Mesendoderm (in vitro differentiated cells): ENCODE measurements at regions not wholly inside any gene's neighbourhood (a gene's known extent, or its start where the extent isn't known, plus 50 kb on each side); places are given as distances from the start of the nearest gene placed in this dataset.

Experiments used
- DNase-seq: peaks from one replicate; pipeline ENCODE4 v3.0.0; 2013
- H2AK5ac ChIP-seq: 2 replicates; pipeline ENCODE4 v1.6.1; 2013; ENCODE audit warnings: low read length, inconsistent platforms
- H2BK120ac ChIP-seq: 2 replicates; pipeline ENCODE4 v1.6.1; 2013; ENCODE audit warnings: low read depth, mild to moderate bottlenecking, low read length, moderate library complexity, mixed read lengths
- H2BK15ac ChIP-seq: replicated peaks from 2 replicates; pipeline ENCODE4 v1.6.1; 2013; ENCODE audit warnings: low read depth, mild to moderate bottlenecking, moderate library complexity
- H2BK5ac ChIP-seq: 2 replicates; pipeline ENCODE4 v1.6.1; 2013; ENCODE audit warnings: low read length, inconsistent platforms
- H3K18ac ChIP-seq: 2 replicates; pipeline ENCODE4 v1.6.1; 2013; ENCODE audit warnings: mild to moderate bottlenecking, low read length, mixed read lengths
- H3K23ac ChIP-seq: one replicate; pipeline ENCODE4 v1.6.1; 2013; ENCODE audit warnings: low read length
- H3K27ac ChIP-seq: 2 replicates; pipeline ENCODE4 v1.5.1; 2013; ENCODE audit warnings: low read depth, mild to moderate bottlenecking, inconsistent platforms, low read length, moderate library complexity
- H3K27me3 ChIP-seq: 2 replicates; pipeline ENCODE4 v1.6.1; 2013; ENCODE audit warnings: low read length, control low read depth, mild to moderate bottlenecking, inconsistent platforms; ENCODE audit not compliant: insufficient read depth, poor library complexity
- H3K36me3 ChIP-seq: 2 replicates; pipeline ENCODE4 v1.6.1; 2013; ENCODE audit warnings: low read length, inconsistent platforms; ENCODE audit not compliant: control insufficient read depth, insufficient read depth
- H3K4ac ChIP-seq: one replicate; pipeline ENCODE4 v1.6.1; 2013; ENCODE audit warnings: low read depth, mild to moderate bottlenecking, low read length, moderate library complexity
- H3K4me1 ChIP-seq: 2 replicates; pipeline ENCODE4 v1.6.1; 2013; ENCODE audit warnings: low read depth, low read length, inconsistent platforms; ENCODE audit not compliant: control insufficient read depth
- H3K4me2 ChIP-seq: 2 replicates; pipeline ENCODE4 v1.6.1; 2013; ENCODE audit warnings: low read length
- H3K4me3 ChIP-seq: 2 replicates; pipeline ENCODE4 v1.5.1; 2013; ENCODE audit warnings: mild to moderate bottlenecking, low read length
- H3K56ac ChIP-seq: one replicate; pipeline ENCODE4 v1.6.1; 2013; ENCODE audit warnings: low read length
- H3K79me1 ChIP-seq: 2 replicates; pipeline ENCODE4 v1.6.1; 2013; ENCODE audit warnings: low read length, inconsistent platforms
- H3K79me2 ChIP-seq: 2 replicates; pipeline ENCODE4 v1.6.1; 2013; ENCODE audit warnings: mild to moderate bottlenecking, low read length; ENCODE audit not compliant: control insufficient read depth, insufficient read depth
- H3K9ac ChIP-seq: 2 replicates; pipeline ENCODE4 v1.6.1; 2013; ENCODE audit warnings: low read length, inconsistent platforms
- H4K5ac ChIP-seq: one replicate; pipeline ENCODE4 v1.6.1; 2013; ENCODE audit warnings: low read length
- H4K8ac ChIP-seq: one replicate; pipeline ENCODE4 v1.6.1; 2013; ENCODE audit warnings: low read depth, mild to moderate bottlenecking, control low read depth, low read length, moderate library complexity
- WGBS: extraction: QIAGEN DNeasy Blood & Tissue Kit; methylation state at CpG from one replicate; pipeline ENCODE4 v1.1.7; 2013; ENCODE audit warnings: low lambda C conversion rate, missing lambda C conversion rate; ENCODE audit not compliant: insufficient coverage; ENCODE audit errors: extremely low coverage; 5-methylcytosine and 5-hydroxymethylcytosine counted together

DNA sequence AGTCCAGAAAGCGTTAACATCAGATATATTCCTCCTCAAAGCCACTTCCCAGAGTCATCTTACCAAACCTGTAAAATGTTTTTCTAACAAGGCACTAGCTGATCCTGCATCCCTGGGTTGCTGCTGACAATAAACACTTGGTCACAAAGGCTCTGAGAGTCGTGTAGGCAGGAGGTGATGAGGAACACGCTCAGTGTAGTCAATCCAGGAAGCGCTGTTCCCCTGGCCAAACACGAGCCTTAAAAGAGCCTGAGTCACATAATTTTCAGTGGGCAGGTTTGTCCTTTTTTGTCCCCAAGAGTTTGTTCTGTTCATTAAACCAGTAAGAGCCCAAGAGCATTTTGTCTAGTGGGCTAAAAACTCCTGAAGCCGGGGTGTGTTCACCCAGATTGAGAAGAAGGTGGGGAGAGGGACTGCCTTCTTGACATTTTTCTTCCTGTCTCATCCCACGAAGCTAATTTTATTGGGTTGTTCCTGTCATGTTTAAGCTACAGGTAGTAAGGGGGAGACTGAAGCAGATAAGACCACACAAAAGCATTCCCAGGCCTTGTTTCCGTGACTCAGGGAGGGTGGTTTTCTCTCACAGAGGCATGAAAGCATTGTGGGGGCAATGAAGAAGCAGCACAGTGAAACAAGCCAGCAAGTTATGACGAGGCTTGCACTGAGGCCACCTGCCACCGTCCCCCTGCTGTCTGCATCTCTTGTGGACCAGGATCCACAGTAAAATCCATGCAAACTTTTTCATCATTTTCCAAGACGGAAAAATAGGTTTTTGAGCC, 73.7 kb downstream of the FOXB1 start:
- Histone ChIP-seq H3K36me3 (no peaks in the 10 kb centered on the region), H4K8ac (no peak overlapping the region), H3K79me1 (no peaks in the 10 kb centered on the region), H3K4me3 (no peak overlapping the region), H2BK120ac (no peak overlapping the region), H3K4ac (no peak overlapping the region), H3K18ac (no peak overlapping the region), H3K4me2 (no peak overlapping the region), H3K56ac (peak overlapping the region; percentile 11), H2BK5ac (no peak overlapping the region), H3K27me3 (no peaks in the 10 kb centered on the region), H3K79me2 (no peaks in the 10 kb centered on the region), H3K27ac (no peak overlapping the region), H2AK5ac (no peak overlapping the region), H3K9ac (no peak overlapping the region), H3K4me1 (peaks cover 4% of the 10 kb centered on the region), H4K5ac (no peak overlapping the region), H2BK15ac (no peak overlapping the region), H3K23ac (no peak overlapping the region)
- WGBS: no CpG with 5 or more reads among the region's 11 CpGs
- peak; percentile 14 for DNase-seq

DNA sequence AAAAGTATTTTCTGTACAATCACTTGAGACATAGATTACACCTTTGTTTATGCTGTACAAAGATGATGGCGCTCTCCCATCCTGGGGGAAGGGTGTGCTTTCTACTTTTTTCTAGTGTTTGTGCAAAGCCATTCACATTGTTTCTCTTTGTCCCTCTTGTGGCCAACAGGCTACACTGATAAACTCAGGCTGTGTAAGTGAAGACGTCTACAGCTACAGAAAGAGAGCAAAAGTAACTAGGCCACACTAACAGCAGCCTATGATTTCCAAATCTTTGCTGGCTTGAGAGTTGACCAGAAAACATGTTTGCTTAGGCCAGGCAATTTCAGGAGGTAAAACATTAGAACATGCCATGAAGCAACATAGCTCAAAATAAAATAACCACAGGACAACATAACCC, 75.1 kb downstream of the FOXB1 start:
- Histone ChIP-seq H3K4ac (no peak overlapping the region), H3K36me3 (no peaks in the 10 kb centered on the region), H3K9ac (no peak overlapping the region), H2BK15ac (no peak overlapping the region), H3K4me2 (no peak overlapping the region), H3K27ac (no peak overlapping the region), H3K18ac (no peak overlapping the region), H4K8ac (no peak overlapping the region), H2BK120ac (no peak overlapping the region), H3K27me3 (no peaks in the 10 kb centered on the region), H3K56ac (no peak overlapping the region), H3K79me2 (no peaks in the 10 kb centered on the region), H3K79me1 (no peaks in the 10 kb centered on the region), H2BK5ac (no peak overlapping the region), H3K4me1 (peaks cover 4% of the 10 kb centered on the region), H3K23ac (no peak overlapping the region), H4K5ac (no peak overlapping the region), H2AK5ac (no peak overlapping the region), H3K4me3 (no peak overlapping the region)
- peak; percentile 48 for DNase-seq
- no CpG with 5 or more reads among the region's 2 CpGs for WGBS

DNA sequence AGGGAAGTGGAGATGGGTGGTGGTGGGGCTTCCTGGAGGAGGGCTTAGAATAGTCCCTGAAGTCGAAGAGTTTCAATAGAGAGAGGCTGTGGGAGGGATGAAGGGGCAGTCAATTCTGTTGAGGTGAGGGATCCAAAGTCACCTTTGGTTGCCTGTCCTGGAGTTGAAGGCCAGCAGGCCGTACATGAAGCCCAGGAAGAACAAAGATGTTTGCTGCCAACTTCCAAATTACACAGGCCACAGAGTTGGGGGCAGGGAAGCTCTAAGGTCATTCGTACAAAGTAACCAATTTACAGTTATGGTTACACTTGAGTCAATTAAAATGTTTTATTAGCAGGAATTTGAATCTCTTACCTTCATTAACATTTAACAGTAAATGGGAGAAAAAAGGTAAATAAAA, 77.9 kb downstream of the FOXB1 start:
- no peaks in the 10 kb centered on the region for H3K79me1 ChIP-seq
- no CpG with 5 or more reads among the region's 3 CpGs for WGBS
- no peak overlapping the region for H3K23ac ChIP-seq
- H3K56ac ChIP-seq: no peak overlapping the region
- H3K27ac ChIP-seq: no peak overlapping the region
- H3K4me3 ChIP-seq: no peak overlapping the region
- no peak overlapping the region for H3K4me2 ChIP-seq
- no peak overlapping the region for H2BK15ac ChIP-seq
- H3K4ac ChIP-seq: no peak overlapping the region
- H3K9ac ChIP-seq: no peak overlapping the region
- H3K27me3 ChIP-seq: no peaks in the 10 kb centered on the region
- no peaks in the 10 kb centered on the region for H3K79me2 ChIP-seq
- H4K5ac ChIP-seq: no peak overlapping the region
- no peak overlapping the region for H2AK5ac ChIP-seq
- no peaks in the 10 kb centered on the region for H3K36me3 ChIP-seq
- H4K8ac ChIP-seq: no peak overlapping the region
- no peak overlapping the region for H2BK120ac ChIP-seq
- H3K4me1 ChIP-seq: no peaks in the 10 kb centered on the region
- H3K18ac ChIP-seq: no peak overlapping the region
- DNase-seq: no peak
- no peak overlapping the region for H2BK5ac ChIP-seq

DNA sequence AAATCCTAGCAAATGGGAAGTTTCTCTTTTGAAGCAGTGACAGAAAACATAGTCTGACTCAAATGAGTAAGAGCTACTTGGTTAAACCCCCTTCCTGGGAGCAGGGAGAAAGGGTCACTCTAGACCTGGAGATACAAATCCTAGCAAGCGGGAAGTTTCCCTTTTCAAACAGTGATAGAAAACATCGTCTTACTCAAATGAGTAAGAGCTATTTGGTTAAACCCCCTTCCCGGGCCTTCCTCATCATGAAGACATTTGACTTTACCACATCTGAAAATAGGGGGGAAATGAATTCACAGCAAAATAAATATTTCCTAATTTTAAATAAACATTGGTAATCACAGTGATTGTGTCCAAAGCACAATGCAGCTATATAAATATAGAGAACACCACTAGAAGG, 79.2 kb downstream of the FOXB1 start:
- Histone ChIP-seq H3K4me1 (no peaks in the 10 kb centered on the region), H3K56ac (no peak overlapping the region), H2BK120ac (no peak overlapping the region), H3K79me2 (no peaks in the 10 kb centered on the region), H4K8ac (no peak overlapping the region), H3K27ac (no peak overlapping the region), H2BK15ac (no peak overlapping the region), H3K4me2 (no peak overlapping the region), H3K9ac (no peak overlapping the region), H3K27me3 (no peaks in the 10 kb centered on the region), H2BK5ac (no peak overlapping the region), H2AK5ac (no peak overlapping the region), H3K18ac (no peak overlapping the region), H4K5ac (no peak overlapping the region), H3K4me3 (no peak overlapping the region), H3K79me1 (no peaks in the 10 kb centered on the region), H3K36me3 (no peaks in the 10 kb centered on the region), H3K23ac (no peak overlapping the region), H3K4ac (no peak overlapping the region)
- no CpG with 5 or more reads among the region's 3 CpGs for WGBS
- DNase-seq: no peak

DNA sequence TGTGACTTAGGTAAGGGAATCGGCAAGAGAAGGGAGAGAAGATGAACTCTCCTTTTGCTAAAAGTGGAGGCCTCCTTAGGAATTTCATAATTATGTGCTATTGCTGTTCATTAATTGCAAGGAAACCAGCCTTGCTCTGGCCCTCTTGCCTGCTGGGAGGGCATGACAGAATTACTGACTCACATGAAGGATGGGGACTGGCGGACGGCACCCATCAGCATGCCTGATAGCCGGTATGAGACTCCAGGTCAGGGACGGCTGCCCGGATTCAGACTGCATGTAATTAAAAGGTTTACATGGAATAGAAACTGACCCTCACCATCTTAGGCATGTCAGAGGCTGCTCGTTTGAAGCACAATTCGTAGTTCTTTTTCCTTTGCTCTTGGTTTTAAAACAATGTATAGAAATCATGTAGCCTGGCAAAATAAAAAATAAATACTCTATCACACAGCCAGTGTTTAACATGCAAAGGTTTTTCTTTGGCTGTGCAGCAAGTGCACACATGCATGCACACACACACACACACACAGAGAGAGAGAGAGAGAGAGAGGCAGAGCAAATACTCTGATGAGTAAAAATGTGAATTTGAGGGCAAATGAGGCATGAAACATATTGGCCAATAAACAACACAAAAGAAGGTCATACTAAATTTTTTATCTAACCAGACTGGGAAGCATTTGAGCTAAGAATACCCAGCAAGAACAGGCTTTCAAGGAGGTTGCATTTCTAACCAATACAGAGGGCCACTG, 82.7 kb downstream of the FOXB1 start:
- Histone ChIP-seq H3K79me1 (no peaks in the 10 kb centered on the region), H2BK15ac (no peak overlapping the region), H3K56ac (no peak overlapping the region), H3K79me2 (no peaks in the 10 kb centered on the region), H3K36me3 (no peaks in the 10 kb centered on the region), H3K27me3 (no peaks in the 10 kb centered on the region), H2BK120ac (no peak overlapping the region), H3K4ac (no peak overlapping the region), H3K4me3 (no peak overlapping the region), H4K8ac (no peak overlapping the region), H3K18ac (no peak overlapping the region), H3K27ac (no peak overlapping the region), H3K9ac (no peak overlapping the region), H2BK5ac (no peak overlapping the region), H2AK5ac (no peak overlapping the region), H4K5ac (no peak overlapping the region), H3K23ac (no peak overlapping the region), H3K4me1 (no peaks in the 10 kb centered on the region), H3K4me2 (no peak overlapping the region)
- no CpG with 5 or more reads among the region's 8 CpGs for WGBS
- no peak for DNase-seq
